H9 (cell line): ENCODE measurements at regions not wholly inside any gene's neighbourhood (a gene's known extent, or its start where the extent isn't known, plus 50 kb on each side); places are given as distances from the start of the nearest gene placed in this dataset.

ENCODE experiments used
- DNase-seq: peaks from one replicate; pipeline ENCODE4 v3.0.0-alpha.2; 2017
- H2AFZ ChIP-seq: one replicate; pipeline ENCODE4 v1.6.1; 2013; ENCODE audit warnings: mild to moderate bottlenecking, low read length, control low read depth, moderate library complexity
- H2AK5ac ChIP-seq: 2 replicates; pipeline ENCODE4 v1.6.1; 2013; ENCODE audit warnings: low read length, control low read depth, mixed read lengths; ENCODE audit not compliant: insufficient read length
- H2BK120ac ChIP-seq: one replicate; pipeline ENCODE4 v1.6.1; 2013; ENCODE audit warnings: low read depth, mild to moderate bottlenecking, low read length, control low read depth, inconsistent platforms; ENCODE audit not compliant: poor library complexity, severe bottlenecking
- H2BK12ac ChIP-seq: 2 replicates; pipeline ENCODE4 v1.6.1; 2013; ENCODE audit warnings: low read length, control low read depth, mixed read lengths, low read depth; ENCODE audit not compliant: insufficient read length
- H2BK15ac ChIP-seq: 2 replicates; pipeline ENCODE4 v1.6.1; 2013; ENCODE audit warnings: low read depth, low read length, control low read depth
- H2BK20ac ChIP-seq: one replicate; pipeline ENCODE4 v1.6.1; 2013; ENCODE audit warnings: low read depth, mild to moderate bottlenecking, low read length, control low read depth, inconsistent platforms; ENCODE audit not compliant: poor library complexity, severe bottlenecking
- H2BK5ac ChIP-seq: 2 replicates; pipeline ENCODE4 v1.6.1; 2013; ENCODE audit warnings: low read length, control low read depth, mixed read lengths; ENCODE audit not compliant: insufficient read length
- H3K14ac ChIP-seq: 2 replicates; pipeline ENCODE4 v1.6.1; 2013; ENCODE audit warnings: low read length, control low read depth; ENCODE audit not compliant: insufficient read depth
- H3K18ac ChIP-seq: 2 replicates; pipeline ENCODE4 v1.6.1; 2013; ENCODE audit warnings: low read depth, mild to moderate bottlenecking, mixed read lengths, low read length, control low read depth; ENCODE audit not compliant: insufficient read length
- H3K23ac ChIP-seq: 2 replicates; pipeline ENCODE4 v1.6.1; 2013; ENCODE audit warnings: low read length, control low read depth, mixed read lengths, low read depth; ENCODE audit not compliant: insufficient read length
- H3K23me2 ChIP-seq: 2 replicates; pipeline ENCODE4 v1.6.1; 2013; ENCODE audit warnings: low read depth, mild to moderate bottlenecking, mixed read lengths, low read length, control low read depth; ENCODE audit not compliant: insufficient read length, poor library complexity, severe bottlenecking
- H3K27ac ChIP-seq: 2 replicates; pipeline ENCODE4 v1.5.1; 2013; ENCODE audit warnings: low read length, control low read depth, mixed read lengths, low read depth; ENCODE audit not compliant: insufficient read length
- H3K27me3 ChIP-seq: 2 replicates; pipeline ENCODE4 v1.6.1; 2013; ENCODE audit warnings: low read length, control low read depth, inconsistent platforms; ENCODE audit not compliant: insufficient read depth
- H3K4ac ChIP-seq: 2 replicates; pipeline ENCODE4 v1.6.1; 2013; ENCODE audit warnings: low read depth, mild to moderate bottlenecking, control low read depth, inconsistent platforms, low read length, moderate library complexity
- H3K4me1 ChIP-seq: 2 replicates; pipeline ENCODE4 v1.6.1; 2013; ENCODE audit warnings: low read length, control low read depth, inconsistent platforms; ENCODE audit not compliant: insufficient read depth
- H3K4me2 ChIP-seq: 2 replicates; pipeline ENCODE4 v1.6.1; 2013; ENCODE audit warnings: low read length, control low read depth, mixed read lengths; ENCODE audit not compliant: insufficient read length, insufficient read depth
- H3K56ac ChIP-seq: 2 replicates; pipeline ENCODE4 v1.6.1; 2013; ENCODE audit warnings: low read depth, mild to moderate bottlenecking, mixed read lengths, low read length, control low read depth; ENCODE audit not compliant: insufficient read length
- H3K79me1 ChIP-seq: 2 replicates; pipeline ENCODE4 v1.6.1; 2013; ENCODE audit warnings: low read depth, mild to moderate bottlenecking, moderate library complexity, low read length, control low read depth, inconsistent platforms; ENCODE audit not compliant: insufficient read depth, poor library complexity, severe bottlenecking
- H3K79me2 ChIP-seq: 2 replicates; pipeline ENCODE4 v1.6.1; 2013; ENCODE audit warnings: low read length, control low read depth, inconsistent platforms; ENCODE audit not compliant: insufficient read depth
- H3K9ac ChIP-seq: 2 replicates; pipeline ENCODE4 v1.6.1; 2013; ENCODE audit warnings: low read length, control low read depth, mixed read lengths; ENCODE audit not compliant: insufficient read length; ENCODE audit errors: extremely low read depth
- H3K9me3 ChIP-seq: one replicate; pipeline ENCODE4 v1.6.1; 2013; ENCODE audit warnings: low read depth, low read length, inconsistent platforms; ENCODE audit not compliant: control insufficient read depth
- H3T11ph ChIP-seq: one replicate; pipeline ENCODE4 v1.6.1; 2013; ENCODE audit warnings: mild to moderate bottlenecking, low read length, control low read depth, inconsistent platforms
- H4K20me1 ChIP-seq: one replicate; pipeline ENCODE4 v1.6.1; 2013; ENCODE audit not compliant: control insufficient read depth, insufficient read length, insufficient read depth
- H4K5ac ChIP-seq: 2 replicates; pipeline ENCODE4 v1.6.1; 2013; ENCODE audit warnings: low read depth, mild to moderate bottlenecking, mixed read lengths, low read length, control low read depth; ENCODE audit not compliant: insufficient read length
- H4K8ac ChIP-seq: replicated peaks from 2 replicates; pipeline ENCODE4 v1.6.1; 2013; ENCODE audit warnings: low read length, control low read depth, mixed read lengths, low read depth; ENCODE audit not compliant: insufficient read length
- H4K91ac ChIP-seq: 2 replicates; pipeline ENCODE4 v1.6.1; 2013; ENCODE audit warnings: low read depth, mild to moderate bottlenecking, moderate library complexity, mixed read lengths, low read length, control low read depth; ENCODE audit not compliant: insufficient read length
- H3K27ac Mint-ChIP-seq, 3 experiments: 2 replicates in 2 of 3; 3 replicates in 1 of 3; pipeline ENCODE4 v1.8.0; 2020 to 2021; ENCODE audit warnings: mixed read lengths in 3 of 3, mild to moderate bottlenecking in 1 of 3, moderate library complexity in 1 of 3
- H3K27me3 Mint-ChIP-seq: 2 replicates; pipeline ENCODE4 v1.8.0; 2021; ENCODE audit warnings: low read depth, mild to moderate bottlenecking, moderate library complexity, mixed read lengths
- H3K36me3 Mint-ChIP-seq, 3 experiments: 2 replicates in 2 of 3; 3 replicates in 1 of 3; pipeline ENCODE4 v1.8.0; 2020 to 2021; ENCODE audit warnings: low read depth in 3 of 3, mixed read lengths in 3 of 3; ENCODE audit not compliant: insufficient read depth in 1 of 3
- H3K4me1 Mint-ChIP-seq, 2 experiments: 2 replicates each; pipeline ENCODE4 v1.8.0; 2020; ENCODE audit warnings: mixed read lengths in 2 of 2
- H3K4me3 Mint-ChIP-seq, 2 experiments: 2 replicates in 1 of 2; 3 replicates in 1 of 2; pipeline ENCODE4 v1.8.0; 2020 to 2021; ENCODE audit warnings: mild to moderate bottlenecking in 2 of 2, mixed read lengths in 2 of 2, moderate library complexity in 1 of 2
- H3K9me3 Mint-ChIP-seq, 2 experiments: 2 replicates in 1 of 2; 3 replicates in 1 of 2; pipeline ENCODE4 v1.8.0; 2020; ENCODE audit warnings: mild to moderate bottlenecking in 2 of 2, mixed read lengths in 2 of 2, moderate library complexity in 1 of 2
- TF ChIP-seq, protein P1 (sequence below): fragments of 200-600 bp; sonication (generic); conservative IDR thresholded peaks from 3 replicates; pipeline ENCODE4 v1.8.0; 2021; ENCODE audit warnings: antibody characterized with exemption, mild to moderate bottlenecking

- H3K36me3 Mint-ChIP-seq = peaks cover 0 to 5% (median 5%) of the 10 kb centered on the region in 3 experiments; a peak in 4 of 7 replicates
- H3K4me3 Mint-ChIP-seq = no peak overlapping the region
- H3K4ac ChIP-seq = no peak overlapping the region
- no peak overlapping the region for H3K27ac ChIP-seq
- H3K23me2 ChIP-seq = no peaks in the 10 kb centered on the region
- H4K5ac ChIP-seq = no peak overlapping the region
- H2BK20ac ChIP-seq = no peak overlapping the region
- no peaks in the 10 kb centered on the region; the same call in 1 of the 2 replicates for H3K4me1 ChIP-seq
- H3K14ac ChIP-seq = no peak overlapping the region
- no peaks in the 10 kb centered on the region for H4K20me1 ChIP-seq
- H3K9me3 Mint-ChIP-seq = peaks cover 0 to 15% of the 10 kb centered on the region in 2 experiments; a peak in 3 of 5 replicates
- no peak overlapping the region for H2BK5ac ChIP-seq
- TF ChIP-seq, protein P1, sequence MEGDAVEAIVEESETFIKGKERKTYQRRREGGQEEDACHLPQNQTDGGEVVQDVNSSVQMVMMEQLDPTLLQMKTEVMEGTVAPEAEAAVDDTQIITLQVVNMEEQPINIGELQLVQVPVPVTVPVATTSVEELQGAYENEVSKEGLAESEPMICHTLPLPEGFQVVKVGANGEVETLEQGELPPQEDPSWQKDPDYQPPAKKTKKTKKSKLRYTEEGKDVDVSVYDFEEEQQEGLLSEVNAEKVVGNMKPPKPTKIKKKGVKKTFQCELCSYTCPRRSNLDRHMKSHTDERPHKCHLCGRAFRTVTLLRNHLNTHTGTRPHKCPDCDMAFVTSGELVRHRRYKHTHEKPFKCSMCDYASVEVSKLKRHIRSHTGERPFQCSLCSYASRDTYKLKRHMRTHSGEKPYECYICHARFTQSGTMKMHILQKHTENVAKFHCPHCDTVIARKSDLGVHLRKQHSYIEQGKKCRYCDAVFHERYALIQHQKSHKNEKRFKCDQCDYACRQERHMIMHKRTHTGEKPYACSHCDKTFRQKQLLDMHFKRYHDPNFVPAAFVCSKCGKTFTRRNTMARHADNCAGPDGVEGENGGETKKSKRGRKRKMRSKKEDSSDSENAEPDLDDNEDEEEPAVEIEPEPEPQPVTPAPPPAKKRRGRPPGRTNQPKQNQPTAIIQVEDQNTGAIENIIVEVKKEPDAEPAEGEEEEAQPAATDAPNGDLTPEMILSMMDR = no peak
- H3K79me2 ChIP-seq = no peaks in the 10 kb centered on the region
- no peak overlapping the region for H3K23ac ChIP-seq
- no peak overlapping the region for H3K4me2 ChIP-seq
- no peaks in the 10 kb centered on the region for H3K27me3 ChIP-seq
- H3K79me1 ChIP-seq = no peaks in the 10 kb centered on the region
- no peak overlapping the region for H2AFZ ChIP-seq
- peak overlapping the region in 1 of 3 experiments; percentile 50; a peak in 1 of 7 replicates for H3K27ac Mint-ChIP-seq
- H3K9ac ChIP-seq = no peak overlapping the region
- H3K18ac ChIP-seq = no peak overlapping the region
- no peaks in the 10 kb centered on the region for H3K9me3 ChIP-seq
- no peak overlapping the region for H4K91ac ChIP-seq
- no peak overlapping the region for H2BK12ac ChIP-seq
- no peak overlapping the region for H2AK5ac ChIP-seq
- no peaks in the 10 kb centered on the region for H3K27me3 Mint-ChIP-seq
- no peak overlapping the region for H4K8ac ChIP-seq
- H3K56ac ChIP-seq = no peak overlapping the region
- no peak overlapping the region for H2BK120ac ChIP-seq
- DNase-seq = no peak
- peaks cover 14 to 26% of the 10 kb centered on the region in 2 experiments for H3K4me1 Mint-ChIP-seq
- no peak overlapping the region for H2BK15ac ChIP-seq
- no peak overlapping the region for H3T11ph ChIP-seq
These were observed 234.6 kb upstream of the BCHE start for GRCh38 chr3:166071831-166072230.
